Trophoblast cell (in vitro differentiated cells and primary cell): ENCODE measurements at regions not wholly inside any gene's neighbourhood (a gene's known extent, or its start where the extent isn't known, plus 50 kb on each side); places are given as distances from the start of the nearest gene placed in this dataset.

ENCODE experiments used
- DNase-seq, 2 donors: peaks; one replicate each; pipeline ENCODE4 v3.0.0-alpha.2; 2016
- H2AFZ ChIP-seq: 2 replicates; pipeline ENCODE4 v1.6.1; 2013; ENCODE audit warnings: low read length, moderate library complexity, mild to moderate bottlenecking; ENCODE audit not compliant: insufficient read depth, poor library complexity
- H2AK5ac ChIP-seq: 2 replicates; pipeline ENCODE4 v1.6.1; 2013; ENCODE audit warnings: mild to moderate bottlenecking, low read length
- H2BK120ac ChIP-seq: 2 replicates; pipeline ENCODE4 v1.6.1; 2013; ENCODE audit warnings: low read length, mild to moderate bottlenecking, moderate library complexity; ENCODE audit not compliant: insufficient read depth, poor library complexity
- H2BK12ac ChIP-seq: 2 replicates; pipeline ENCODE4 v1.6.1; 2013; ENCODE audit warnings: mild to moderate bottlenecking, low read length, moderate library complexity
- H2BK5ac ChIP-seq: 2 replicates; pipeline ENCODE4 v1.6.1; 2013; ENCODE audit warnings: low read length, low read depth, moderate library complexity, mild to moderate bottlenecking; ENCODE audit not compliant: poor library complexity
- H3K14ac ChIP-seq: 2 replicates; pipeline ENCODE4 v1.6.1; 2013; ENCODE audit warnings: mild to moderate bottlenecking, low read length
- H3K18ac ChIP-seq: 2 replicates; pipeline ENCODE4 v1.6.1; 2013; ENCODE audit warnings: mild to moderate bottlenecking, low read length
- H3K23ac ChIP-seq: 2 replicates; pipeline ENCODE4 v1.6.1; 2013; ENCODE audit warnings: low read length
- H3K27ac ChIP-seq: 2 replicates; pipeline ENCODE4 v1.5.1; 2013; ENCODE audit warnings: low read depth, mild to moderate bottlenecking, inconsistent platforms, low read length, moderate library complexity
- H3K27me3 ChIP-seq: 2 replicates; pipeline ENCODE4 v1.6.1; 2013; ENCODE audit warnings: inconsistent platforms, mild to moderate bottlenecking, low read length, moderate library complexity; ENCODE audit not compliant: insufficient read depth
- H3K36me3 ChIP-seq, 2 experiments: 1 replicate in 1 of 2; 2 replicates in 1 of 2; pipeline ENCODE4 v1.6.1; 2013; ENCODE audit warnings: low read length in 2 of 2, mild to moderate bottlenecking in 2 of 2, moderate library complexity in 1 of 2; ENCODE audit not compliant: insufficient read depth in 2 of 2, control insufficient read depth in 1 of 2
- H3K4ac ChIP-seq: 2 replicates; pipeline ENCODE4 v1.6.1; 2013; ENCODE audit warnings: low read depth, mild to moderate bottlenecking, low read length, moderate library complexity
- H3K4me1 ChIP-seq, 2 experiments: 1 replicate in 1 of 2; 2 replicates in 1 of 2; pipeline ENCODE4 v1.6.1; 2013; ENCODE audit warnings: low read length in 2 of 2, mild to moderate bottlenecking in 2 of 2, moderate library complexity in 1 of 2; ENCODE audit not compliant: insufficient read depth in 2 of 2, control insufficient read depth in 1 of 2
- H3K4me2 ChIP-seq: 2 replicates; pipeline ENCODE4 v1.6.1; 2013; ENCODE audit warnings: inconsistent platforms, mild to moderate bottlenecking, low read length, moderate library complexity
- H3K4me3 ChIP-seq: 2 replicates; pipeline ENCODE4 v1.5.1; 2013; ENCODE audit warnings: mild to moderate bottlenecking, low read depth, low read length, inconsistent platforms
- H3K79me1 ChIP-seq: one replicate; pipeline ENCODE4 v1.6.1; 2013; ENCODE audit warnings: low read length
- H3K79me2 ChIP-seq: 2 replicates; pipeline ENCODE4 v1.6.1; 2013; ENCODE audit warnings: low read length, mild to moderate bottlenecking; ENCODE audit not compliant: control insufficient read depth, insufficient read depth, poor library complexity
- H3K9ac ChIP-seq: 2 replicates; pipeline ENCODE4 v1.6.1; 2013; ENCODE audit warnings: mild to moderate bottlenecking, low read length
- H3K9me3 ChIP-seq: 2 replicates; pipeline ENCODE4 v1.6.1; 2013; ENCODE audit warnings: low read depth, mild to moderate bottlenecking, control low read depth, inconsistent platforms, low read length; ENCODE audit not compliant: insufficient read depth
- H4K12ac ChIP-seq: 2 replicates; pipeline ENCODE4 v1.6.1; 2013; ENCODE audit warnings: low read depth, mild to moderate bottlenecking, low read length, moderate library complexity
- H4K8ac ChIP-seq: 2 replicates; pipeline ENCODE4 v1.6.1; 2013; ENCODE audit warnings: low read depth, mild to moderate bottlenecking, low read length, moderate library complexity
- H4K91ac ChIP-seq: one replicate; pipeline ENCODE4 v1.6.1; 2013; ENCODE audit warnings: low read depth, mild to moderate bottlenecking, low read length, moderate library complexity
- WGBS: extraction: QIAGEN DNeasy Blood & Tissue Kit; methylation state at CpG from one replicate; pipeline ENCODE4 v1.1.7; 2013; ENCODE audit warnings: missing lambda C conversion rate; ENCODE audit not compliant: insufficient read length, insufficient coverage; ENCODE audit errors: extremely low coverage; 5-methylcytosine and 5-hydroxymethylcytosine counted together

DNA sequence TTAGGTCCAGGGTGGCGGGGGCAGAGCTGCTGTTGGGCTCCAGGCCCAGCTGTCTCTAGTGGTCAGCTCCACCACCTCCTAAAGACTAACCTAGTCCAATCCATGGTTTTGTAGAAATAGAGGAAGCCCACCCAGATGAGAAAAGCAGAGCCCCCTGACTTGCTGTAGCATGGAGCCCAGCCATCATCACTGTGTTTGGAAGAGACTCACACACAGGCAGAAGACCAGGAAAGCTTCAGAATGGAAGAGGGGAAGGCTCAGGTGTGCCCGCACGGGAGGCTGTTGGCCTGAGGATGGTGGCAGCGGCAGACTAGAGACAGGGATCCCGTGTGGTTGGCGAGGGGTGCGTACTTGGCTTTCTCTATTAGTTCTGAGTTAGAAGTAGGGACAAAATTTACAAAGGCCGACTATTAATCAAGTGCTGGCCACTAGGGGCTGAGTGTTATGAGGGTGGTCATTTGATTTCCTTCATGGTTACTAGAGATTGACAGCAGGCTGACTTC is 193.2 kb upstream of the SOX1 start:
- Histone ChIP-seq H3K79me1 (no peaks in the 10 kb centered on the region), H2BK12ac (no peak overlapping the region), H2AK5ac (no peak overlapping the region), H3K4me1 (no peaks in the 10 kb centered on the region), H3K4me3 (no peak overlapping the region), H3K27ac (no peak overlapping the region), H4K12ac (no peak overlapping the region), H4K91ac (no peak overlapping the region), H3K79me2 (no peaks in the 10 kb centered on the region), H3K36me3 (no peaks in the 10 kb centered on the region), H3K4me2 (no peak overlapping the region), H3K4ac (no peak overlapping the region), H3K14ac (no peak overlapping the region), H2BK5ac (no peak overlapping the region), H3K23ac (no peak overlapping the region), H3K9me3 (peaks cover 2% of the 10 kb centered on the region), H3K9ac (no peak overlapping the region), H2AFZ (no peak overlapping the region), H2BK120ac (no peak overlapping the region), H3K18ac (no peak overlapping the region), H3K27me3 (no peaks in the 10 kb centered on the region), H4K8ac (no peak overlapping the region)
- WGBS: no CpG with 5 or more reads among the region's 8 CpGs
- DNase-seq: no peak

DNA sequence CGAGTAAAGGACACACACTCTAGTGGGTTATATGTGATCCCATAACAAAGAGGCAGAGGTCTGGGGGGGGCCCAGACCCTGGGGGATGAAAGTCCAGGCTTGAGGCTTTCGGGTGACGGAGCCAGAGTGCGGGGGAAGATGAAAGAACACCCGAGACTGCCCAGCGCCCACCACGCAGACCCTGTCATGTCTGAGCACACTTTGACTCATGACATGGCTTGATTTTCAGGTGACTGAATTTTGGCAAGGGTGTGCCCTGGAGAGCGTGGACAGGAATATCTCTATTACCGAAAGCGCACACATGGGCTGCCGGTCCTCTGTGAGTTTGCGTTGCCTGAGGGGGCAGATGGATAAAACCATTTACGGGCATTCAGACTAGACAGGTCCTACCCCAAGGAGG is 192.0 kb upstream of the SOX1 start:
- H2AFZ ChIP-seq: no peak overlapping the region
- H3K14ac ChIP-seq: no peak overlapping the region
- DNase-seq: no peak
- H3K27ac ChIP-seq: no peak overlapping the region
- no peaks in the 10 kb centered on the region for H3K79me1 ChIP-seq
- no peak overlapping the region for H3K4me2 ChIP-seq
- no peak overlapping the region for H3K9ac ChIP-seq
- H4K91ac ChIP-seq: no peak overlapping the region
- no peak overlapping the region for H2BK12ac ChIP-seq
- no peaks in the 10 kb centered on the region for H3K27me3 ChIP-seq
- H2AK5ac ChIP-seq: no peak overlapping the region
- H3K4me1 ChIP-seq: no peaks in the 10 kb centered on the region
- no peak overlapping the region for H4K8ac ChIP-seq
- H3K18ac ChIP-seq: no peak overlapping the region
- H3K4ac ChIP-seq: no peak overlapping the region
- no CpG with 5 or more reads among the region's 13 CpGs for WGBS
- H2BK120ac ChIP-seq: no peak overlapping the region
- H3K9me3 ChIP-seq: no peaks in the 10 kb centered on the region
- H3K36me3 ChIP-seq: no peaks in the 10 kb centered on the region
- no peak overlapping the region for H3K23ac ChIP-seq
- H3K4me3 ChIP-seq: no peak overlapping the region
- H3K79me2 ChIP-seq: no peaks in the 10 kb centered on the region
- no peak overlapping the region for H2BK5ac ChIP-seq
- no peak overlapping the region for H4K12ac ChIP-seq

DNA sequence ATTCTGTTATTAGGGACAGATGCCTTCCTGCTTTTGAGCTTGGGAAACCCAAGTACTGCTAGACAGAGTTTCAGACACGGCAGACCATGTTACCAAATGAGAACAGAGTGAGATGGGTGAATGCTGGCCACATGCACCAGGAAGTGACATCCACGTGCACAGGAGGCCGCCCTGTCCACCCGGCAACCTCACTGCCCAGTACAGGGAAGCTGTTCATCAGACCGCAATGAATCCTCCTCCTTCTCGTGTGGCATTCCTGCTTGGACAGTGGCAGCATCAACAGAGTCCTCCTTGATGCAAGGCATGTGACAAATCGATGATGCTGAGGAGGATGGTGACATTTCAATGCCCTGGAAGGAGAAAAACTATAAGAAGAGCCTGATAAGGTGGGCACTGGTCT is 191.0 kb upstream of the SOX1 start:
- no peak overlapping the region for H3K4ac ChIP-seq
- H2BK12ac ChIP-seq: no peak overlapping the region
- H2BK120ac ChIP-seq: no peak overlapping the region
- no peak overlapping the region for H2BK5ac ChIP-seq
- no peaks in the 10 kb centered on the region for H3K79me2 ChIP-seq
- H3K36me3 ChIP-seq: no peaks in the 10 kb centered on the region
- H3K27ac ChIP-seq: no peak overlapping the region
- H2AFZ ChIP-seq: no peak overlapping the region
- H3K4me3 ChIP-seq: no peak overlapping the region
- H3K23ac ChIP-seq: no peak overlapping the region
- H4K8ac ChIP-seq: no peak overlapping the region
- H3K9me3 ChIP-seq: no peaks in the 10 kb centered on the region
- no peak overlapping the region for H4K91ac ChIP-seq
- no peak for DNase-seq
- H3K4me1 ChIP-seq: no peaks in the 10 kb centered on the region
- no peak overlapping the region for H4K12ac ChIP-seq
- no peaks in the 10 kb centered on the region for H3K79me1 ChIP-seq
- no peak overlapping the region for H2AK5ac ChIP-seq
- H3K27me3 ChIP-seq: no peaks in the 10 kb centered on the region
- no CpG with 5 or more reads among the region's 7 CpGs for WGBS
- H3K4me2 ChIP-seq: no peak overlapping the region
- no peak overlapping the region for H3K18ac ChIP-seq
- H3K9ac ChIP-seq: no peak overlapping the region
- no peak overlapping the region for H3K14ac ChIP-seq

DNA sequence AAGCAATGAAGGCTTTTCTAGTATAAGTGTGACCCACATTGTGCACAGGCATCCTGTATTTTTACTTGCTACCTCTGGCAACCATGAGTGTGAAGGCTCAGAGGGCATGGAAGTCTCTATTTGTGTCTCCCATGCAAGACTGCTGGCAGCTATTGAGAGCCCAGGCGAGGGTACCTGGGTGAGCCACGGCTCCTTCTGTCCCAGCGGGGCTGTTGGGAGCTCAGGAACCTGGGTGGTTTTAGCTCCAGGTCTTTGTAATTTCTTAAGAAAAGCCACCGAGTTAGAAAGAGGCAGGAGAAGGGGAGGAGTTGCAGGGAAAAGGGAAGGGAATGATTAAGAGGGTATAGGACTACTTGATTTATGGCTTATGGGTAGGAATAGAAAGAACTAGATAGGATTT is 190.4 kb upstream of the SOX1 start:
- WGBS: no CpG with 5 or more reads among the region's 4 CpGs
- no peak overlapping the region for H3K27ac ChIP-seq
- no peaks in the 10 kb centered on the region for H3K9me3 ChIP-seq

More for the DNA sequence above, 190.4 kb upstream of the SOX1 start:
- no peak overlapping the region for H4K12ac ChIP-seq
- H3K79me2 ChIP-seq: no peaks in the 10 kb centered on the region
- H2AFZ ChIP-seq: no peak overlapping the region
- H3K18ac ChIP-seq: no peak overlapping the region
- H3K14ac ChIP-seq: no peak overlapping the region
- no peak overlapping the region for H3K4me3 ChIP-seq
- no peaks in the 10 kb centered on the region for H3K4me1 ChIP-seq
- H3K4ac ChIP-seq: no peak overlapping the region
- no peaks in the 10 kb centered on the region for H3K27me3 ChIP-seq
- no peak overlapping the region for H3K4me2 ChIP-seq
- H3K23ac ChIP-seq: no peak overlapping the region
- H3K79me1 ChIP-seq: no peaks in the 10 kb centered on the region
- H3K36me3 ChIP-seq: no peaks in the 10 kb centered on the region
- no peak overlapping the region for H2BK120ac ChIP-seq
- DNase-seq: no peak
- no peak overlapping the region for H2BK5ac ChIP-seq
- no peak overlapping the region for H2BK12ac ChIP-seq
- no peak overlapping the region for H3K9ac ChIP-seq
- H4K91ac ChIP-seq: no peak overlapping the region
- no peak overlapping the region for H2AK5ac ChIP-seq
- no peak overlapping the region for H4K8ac ChIP-seq
